Natural killer cell (primary cell): ENCODE measurements at regions not wholly inside any gene's neighbourhood (a gene's known extent, or its start where the extent isn't known, plus 50 kb on each side); places are given as distances from the start of the nearest gene placed in this dataset.
"Not testable (repeated sequence)": the region's sequence is repeated elsewhere in the genome, so short reads cannot be mapped to it uniquely, and the experiment has no call there.

ENCODE experiments used
- ATAC-seq, 3 donors: fragments of 150-1000 bp in 2 of 3; fragments of 200-7000 bp in 1 of 3; cut with Tn5 transposase; 1 replicate in 1 of 3; 2 replicates in 2 of 3; pipeline ENCODE4 v1.10.0; 2021; ENCODE audit warnings: mild to moderate bottlenecking in 2 of 3, moderate library complexity in 2 of 3
- DNase-seq, 2 donors: peaks; one replicate each; pipeline versions ENCODE4 v3.0.0 to v3.0.0-alpha.2; 2013 to 2021; ENCODE audit warnings: mixed read lengths in 1 of 2
- H3K27ac ChIP-seq: one replicate; pipeline ENCODE4 v1.5.1; 2013; ENCODE audit warnings: mild to moderate bottlenecking, low read length
- H3K27me3 ChIP-seq: one replicate; pipeline ENCODE4 v1.6.1; 2013; ENCODE audit warnings: low read length; ENCODE audit not compliant: control insufficient read depth, insufficient read depth
- H3K36me3 ChIP-seq: one replicate; pipeline ENCODE4 v1.6.1; 2013; ENCODE audit warnings: low read length; ENCODE audit not compliant: control insufficient read depth, insufficient read depth
- H3K4me1 ChIP-seq: one replicate; pipeline ENCODE4 v1.6.1; 2013; ENCODE audit warnings: low read length; ENCODE audit not compliant: control insufficient read depth, insufficient read depth
- H3K4me3 ChIP-seq: one replicate; pipeline ENCODE4 v1.5.1; 2013; ENCODE audit warnings: low read length
- H3K9me3 ChIP-seq: one replicate; pipeline ENCODE4 v1.6.1; 2013; ENCODE audit warnings: low read length; ENCODE audit not compliant: control insufficient read depth, insufficient read depth
- H3K27ac Mint-ChIP-seq, 2 donors: one replicate each; pipeline ENCODE4 v1.8.0; 2022; ENCODE audit warnings: mild to moderate bottlenecking in 2 of 2, mixed read lengths in 2 of 2, moderate library complexity in 1 of 2
- H3K27me3 Mint-ChIP-seq, 2 donors: one replicate each; pipeline ENCODE4 v1.8.0; 2022; ENCODE audit warnings: low read depth in 2 of 2, mixed read lengths in 2 of 2
- H3K36me3 Mint-ChIP-seq: one replicate; pipeline ENCODE4 v1.8.0; 2022; ENCODE audit warnings: mixed read lengths
- H3K4me1 Mint-ChIP-seq, 2 donors: one replicate each; pipeline ENCODE4 v1.8.0; 2022; ENCODE audit warnings: mixed read lengths in 2 of 2
- H3K4me3 Mint-ChIP-seq: one replicate; pipeline ENCODE4 v1.8.0; 2022; ENCODE audit warnings: mild to moderate bottlenecking, moderate library complexity, mixed read lengths
- H3K9me3 Mint-ChIP-seq, 2 donors: one replicate each; pipeline ENCODE4 v1.8.0; 2022; ENCODE audit warnings: mixed read lengths in 2 of 2
- WGBS: methylation state at CpG from one replicate; pipeline ENCODE4 v1.1.7; 2013; ENCODE audit warnings: missing lambda C conversion rate; ENCODE audit not compliant: insufficient coverage; 5-methylcytosine and 5-hydroxymethylcytosine counted together
- intact Hi-C: fragments of 100-400 bp; cut with micrococcal nuclease; formaldehyde crosslinking; loops from one replicate; pipeline ENCODE4 v1.14.2; 2022
- TF ChIP-seq, protein P1 (sequence below): fragments of 200-600 bp; IDR thresholded peaks from one replicate; pipeline ENCODE4 v1.8.0; 2022; ENCODE audit warnings: antibody characterized with exemption

DNA sequence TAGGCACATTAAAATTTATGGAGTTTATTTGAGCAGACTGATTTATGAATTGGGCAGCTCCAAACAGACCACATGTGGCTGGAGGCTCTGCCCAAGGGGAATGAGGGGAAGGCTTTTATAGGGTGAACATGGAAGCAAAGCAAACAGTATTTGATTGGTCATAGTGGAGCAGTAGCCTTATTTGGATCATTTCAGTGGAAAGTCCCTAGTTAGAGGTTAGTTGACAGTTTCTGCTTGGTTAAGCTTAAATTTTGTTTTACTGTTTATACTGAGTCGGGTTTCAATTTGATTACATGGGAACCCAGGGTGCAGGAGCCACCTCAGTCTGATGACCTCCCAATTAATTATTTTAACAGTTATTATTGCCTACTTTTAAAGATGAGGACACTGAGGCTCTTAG lies 140.5 kb downstream of the NDFIP2 start:
- ATAC-seq: no peak
- no peak overlapping the region for H3K27ac Mint-ChIP-seq
- peaks cover 0 to 2% of the 10 kb centered on the region in 2 donors for H3K9me3 Mint-ChIP-seq
- H3K4me1 ChIP-seq: no peaks in the 10 kb centered on the region
- no peak overlapping the region for H3K4me3 ChIP-seq
- H3K9me3 ChIP-seq: no peaks in the 10 kb centered on the region
- no peak overlapping the region for H3K4me3 Mint-ChIP-seq
- H3K36me3 ChIP-seq: no peaks in the 10 kb centered on the region
- H3K27me3 ChIP-seq: no peaks in the 10 kb centered on the region
- TF ChIP-seq, protein P1, sequence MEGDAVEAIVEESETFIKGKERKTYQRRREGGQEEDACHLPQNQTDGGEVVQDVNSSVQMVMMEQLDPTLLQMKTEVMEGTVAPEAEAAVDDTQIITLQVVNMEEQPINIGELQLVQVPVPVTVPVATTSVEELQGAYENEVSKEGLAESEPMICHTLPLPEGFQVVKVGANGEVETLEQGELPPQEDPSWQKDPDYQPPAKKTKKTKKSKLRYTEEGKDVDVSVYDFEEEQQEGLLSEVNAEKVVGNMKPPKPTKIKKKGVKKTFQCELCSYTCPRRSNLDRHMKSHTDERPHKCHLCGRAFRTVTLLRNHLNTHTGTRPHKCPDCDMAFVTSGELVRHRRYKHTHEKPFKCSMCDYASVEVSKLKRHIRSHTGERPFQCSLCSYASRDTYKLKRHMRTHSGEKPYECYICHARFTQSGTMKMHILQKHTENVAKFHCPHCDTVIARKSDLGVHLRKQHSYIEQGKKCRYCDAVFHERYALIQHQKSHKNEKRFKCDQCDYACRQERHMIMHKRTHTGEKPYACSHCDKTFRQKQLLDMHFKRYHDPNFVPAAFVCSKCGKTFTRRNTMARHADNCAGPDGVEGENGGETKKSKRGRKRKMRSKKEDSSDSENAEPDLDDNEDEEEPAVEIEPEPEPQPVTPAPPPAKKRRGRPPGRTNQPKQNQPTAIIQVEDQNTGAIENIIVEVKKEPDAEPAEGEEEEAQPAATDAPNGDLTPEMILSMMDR: no peak
- WGBS: 67% methylated on average over 1 of the region's 1 CpG
- no peak overlapping the region for H3K27ac ChIP-seq
- no peaks in the 10 kb centered on the region for H3K36me3 Mint-ChIP-seq
- H3K27me3 Mint-ChIP-seq: no peaks in the 10 kb centered on the region
- H3K4me1 Mint-ChIP-seq: no peaks in the 10 kb centered on the region
- DNase-seq: no peak
- intact Hi-C loops: no loop called here

DNA sequence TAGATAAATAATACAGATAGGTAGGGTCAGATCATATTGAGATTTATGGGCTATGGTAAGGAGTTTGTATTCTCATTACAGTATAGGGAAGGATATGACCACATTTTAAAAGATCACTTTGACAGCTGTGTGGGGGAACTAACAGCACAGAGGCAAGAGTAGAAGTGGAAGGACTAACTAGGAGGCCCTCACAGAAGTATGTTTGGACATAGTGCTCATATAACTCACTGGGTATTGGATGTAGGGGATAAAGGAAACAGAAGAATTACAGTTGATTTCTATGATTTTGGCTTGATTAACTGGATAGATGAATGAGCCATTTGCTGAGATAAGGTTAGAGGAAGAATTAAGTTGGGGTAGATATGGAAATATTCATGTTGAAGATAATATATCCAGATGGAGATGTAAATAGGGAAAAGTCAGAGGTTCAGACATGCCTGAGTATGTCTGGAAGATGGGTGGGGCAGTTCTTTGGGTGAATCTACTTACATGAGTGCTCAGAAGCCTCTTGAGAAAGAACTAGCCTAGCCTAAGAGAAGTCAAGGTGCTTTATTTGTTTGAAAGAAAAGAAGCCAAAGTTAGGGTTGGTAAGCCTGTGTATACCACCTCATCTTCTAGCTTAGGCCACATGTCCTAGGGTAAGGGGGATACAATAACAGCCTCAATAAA lies 133.4 kb downstream of the NDFIP2 start:
- Mint-ChIP-seq H3K4me1 (no peaks in the 10 kb centered on the region), H3K36me3 (no peaks in the 10 kb centered on the region), H3K9me3 (peaks cover 2 to 3% of the 10 kb centered on the region in 2 donors), H3K27me3 (peaks cover 0 to 2% of the 10 kb centered on the region in 2 donors), H3K4me3 (no peak overlapping the region), H3K27ac (no peak overlapping the region)
- ATAC-seq: no peak
- Histone ChIP-seq H3K4me3 (no peak overlapping the region), H3K27ac (no peak overlapping the region), H3K27me3 (no peaks in the 10 kb centered on the region), H3K9me3 (peaks cover 2% of the 10 kb centered on the region), H3K4me1 (no peaks in the 10 kb centered on the region), H3K36me3 (no peaks in the 10 kb centered on the region)
- intact Hi-C loops: no loop called here
- no peak for DNase-seq
- TF ChIP-seq, protein P1: no peak

DNA sequence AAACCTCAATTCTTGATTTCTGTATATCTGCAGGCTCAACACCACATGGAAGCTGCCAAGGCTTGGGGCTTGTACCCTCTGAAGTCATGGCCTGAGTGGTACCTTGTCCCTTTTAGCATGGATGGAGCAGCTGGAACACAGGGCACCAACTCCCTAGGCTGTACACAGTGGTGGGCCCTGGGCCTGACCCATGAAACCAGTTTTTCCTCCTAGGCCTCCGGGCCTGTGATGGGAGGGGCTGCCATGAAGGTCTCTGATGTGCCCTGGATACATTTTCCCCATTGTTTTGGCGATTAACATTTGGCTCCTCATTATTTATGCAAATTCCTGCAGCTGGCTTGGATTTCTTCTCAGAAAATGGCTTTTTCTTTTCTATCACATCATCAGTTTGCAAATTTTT lies 131.6 kb downstream of the NDFIP2 start:
- no peaks in the 10 kb centered on the region for H3K27me3 ChIP-seq
- H3K4me3 Mint-ChIP-seq: no peak overlapping the region
- no peak for ATAC-seq

DNA sequence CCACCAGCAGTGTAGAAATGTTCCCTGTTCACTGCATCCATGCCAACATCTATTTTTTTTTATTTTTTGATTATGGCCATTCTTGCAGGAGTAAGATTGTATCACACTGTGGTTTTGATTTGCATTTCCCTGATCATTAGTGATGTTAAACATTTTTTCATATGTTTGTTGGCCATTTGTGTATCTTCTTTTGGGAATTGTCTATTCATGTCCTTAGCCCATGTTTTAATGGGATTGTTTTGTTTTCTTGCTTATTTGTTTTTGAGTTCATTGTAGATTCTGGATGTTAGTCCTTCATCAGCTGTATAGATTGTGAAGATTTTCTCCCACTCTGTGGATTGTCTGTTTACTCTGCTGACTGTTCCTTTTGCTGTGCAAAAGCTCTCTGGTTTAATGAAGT lies 126.9 kb downstream of the NDFIP2 start:
- H3K27ac Mint-ChIP-seq, H3K9me3 ChIP-seq, H3K27me3 Mint-ChIP-seq, H3K4me1 ChIP-seq, ATAC-seq, H3K9me3 Mint-ChIP-seq, intact Hi-C loops, DNase-seq, H3K27me3 ChIP-seq, H3K36me3 ChIP-seq, H3K4me3 ChIP-seq, H3K36me3 Mint-ChIP-seq, H3K4me1 Mint-ChIP-seq, H3K27ac ChIP-seq, H3K4me3 Mint-ChIP-seq: not testable (repeated sequence)

More for the DNA sequence above, 131.6 kb downstream of the NDFIP2 start:
- no peak overlapping the region for H3K4me3 ChIP-seq
- Mint-ChIP-seq H3K27ac (no peak overlapping the region), H3K36me3 (no peaks in the 10 kb centered on the region), H3K27me3 (peaks cover 0 to 2% of the 10 kb centered on the region in 2 donors), H3K9me3 (peaks cover 2 to 3% of the 10 kb centered on the region in 2 donors), H3K4me1 (no peaks in the 10 kb centered on the region)
- H3K4me1 ChIP-seq: no peaks in the 10 kb centered on the region
- TF ChIP-seq, protein P1: no peak
- DNase-seq: no peak
- intact Hi-C loops: no loop called here
- WGBS: 74% methylated on average over 2 of the region's 2 CpGs
- H3K36me3 ChIP-seq: no peaks in the 10 kb centered on the region
- peaks cover 2% of the 10 kb centered on the region for H3K9me3 ChIP-seq
- H3K27ac ChIP-seq: no peak overlapping the region
